ENCODE measurements at regions not wholly inside any gene's neighbourhood (a gene's known extent, or its start where the extent isn't known, plus 50 kb on each side); places are given as distances from the start of the nearest gene placed in this dataset.
"Not testable (repeated sequence)": the region's sequence is repeated elsewhere in the genome, so short reads cannot be mapped to it uniquely, and the experiment has no call there.

DNA sequence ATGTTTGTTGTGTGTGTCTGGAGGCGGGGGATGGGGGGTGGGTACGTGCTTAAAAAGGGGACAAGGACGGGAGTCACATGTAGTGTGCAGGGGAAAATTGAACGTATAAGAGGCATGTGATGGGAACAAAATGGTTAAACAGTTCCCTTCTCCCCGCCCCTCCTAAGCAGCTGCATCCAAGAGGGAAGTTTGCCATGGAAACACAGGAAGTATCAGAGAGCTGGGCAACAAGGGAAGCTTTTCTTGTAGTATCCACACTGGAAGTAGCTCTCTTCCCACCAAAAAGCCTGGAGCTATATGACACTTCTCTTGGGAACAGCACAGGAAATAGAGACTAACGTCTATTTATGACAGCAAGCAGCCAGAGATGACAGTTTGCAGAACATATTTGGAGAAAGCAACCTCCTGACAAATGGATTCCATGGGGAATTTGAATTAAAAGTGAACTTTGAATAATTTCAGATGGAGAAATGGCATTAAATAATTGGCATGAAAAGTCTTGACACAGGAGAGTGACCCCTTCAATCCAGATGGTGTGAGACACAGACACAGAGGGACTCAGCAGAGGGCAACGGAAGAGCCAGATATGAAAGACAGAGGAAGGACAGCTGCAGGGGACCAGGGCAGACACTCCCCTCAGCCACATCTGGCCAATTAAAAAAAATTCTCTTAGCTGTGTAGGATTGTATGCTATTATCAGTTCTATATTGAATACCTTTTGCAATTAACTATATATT, 294.2 kb upstream of the TBL1XR1 start:
- CTCF ChIA-PET, result no interaction called here
- DNase-seq (ENCODE audit: low read depth, low spot score), result no peak
- POLR2A ChIA-PET, result interaction anchor here (0.6 kb wide), 1 partner anchor 134 kb away, joined by 3 read pairs; no protein-coding TSS in a partner anchor
- H3K4me3 ChIP-seq (ENCODE audit: low read depth, low read length), result no peak overlapping the region
- TF ChIP-seq, protein P1, sequence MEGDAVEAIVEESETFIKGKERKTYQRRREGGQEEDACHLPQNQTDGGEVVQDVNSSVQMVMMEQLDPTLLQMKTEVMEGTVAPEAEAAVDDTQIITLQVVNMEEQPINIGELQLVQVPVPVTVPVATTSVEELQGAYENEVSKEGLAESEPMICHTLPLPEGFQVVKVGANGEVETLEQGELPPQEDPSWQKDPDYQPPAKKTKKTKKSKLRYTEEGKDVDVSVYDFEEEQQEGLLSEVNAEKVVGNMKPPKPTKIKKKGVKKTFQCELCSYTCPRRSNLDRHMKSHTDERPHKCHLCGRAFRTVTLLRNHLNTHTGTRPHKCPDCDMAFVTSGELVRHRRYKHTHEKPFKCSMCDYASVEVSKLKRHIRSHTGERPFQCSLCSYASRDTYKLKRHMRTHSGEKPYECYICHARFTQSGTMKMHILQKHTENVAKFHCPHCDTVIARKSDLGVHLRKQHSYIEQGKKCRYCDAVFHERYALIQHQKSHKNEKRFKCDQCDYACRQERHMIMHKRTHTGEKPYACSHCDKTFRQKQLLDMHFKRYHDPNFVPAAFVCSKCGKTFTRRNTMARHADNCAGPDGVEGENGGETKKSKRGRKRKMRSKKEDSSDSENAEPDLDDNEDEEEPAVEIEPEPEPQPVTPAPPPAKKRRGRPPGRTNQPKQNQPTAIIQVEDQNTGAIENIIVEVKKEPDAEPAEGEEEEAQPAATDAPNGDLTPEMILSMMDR (IDR thresholded peaks at IDR 0.05; ENCODE audit: insufficient read depth, low read length, missing control alignments), result no peak

DNA sequence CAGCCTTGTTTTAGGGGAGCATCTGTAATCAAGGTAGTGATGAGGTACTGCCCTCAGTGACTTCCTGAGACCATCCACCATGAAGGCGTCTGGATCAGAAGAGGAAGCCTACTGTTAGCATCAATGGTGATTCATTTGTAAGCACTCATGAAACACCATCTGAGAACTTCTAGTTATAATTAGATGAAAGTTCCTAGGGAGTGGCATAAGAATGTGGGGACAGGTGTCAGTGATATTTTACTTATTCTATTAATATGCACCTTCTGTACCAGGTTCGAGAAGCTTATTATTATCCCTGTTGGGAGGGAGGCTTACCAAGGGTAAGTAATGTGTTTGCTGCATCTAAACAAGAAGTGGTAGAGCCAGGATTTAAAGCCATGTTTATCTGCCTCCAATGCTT, 295.8 kb upstream of the TBL1XR1 start:
- TF ChIP-seq, protein P1 (IDR thresholded peaks at IDR 0.05; ENCODE audit: insufficient read depth, low read length, missing control alignments), result no peak
- DNase-seq (ENCODE audit: low read depth, low spot score), result no peak
- ChIA-PET CTCF (no interaction called here), POLR2A (no interaction called here)
- H3K4me3 ChIP-seq (ENCODE audit: low read depth, low read length), result no peak overlapping the region

DNA sequence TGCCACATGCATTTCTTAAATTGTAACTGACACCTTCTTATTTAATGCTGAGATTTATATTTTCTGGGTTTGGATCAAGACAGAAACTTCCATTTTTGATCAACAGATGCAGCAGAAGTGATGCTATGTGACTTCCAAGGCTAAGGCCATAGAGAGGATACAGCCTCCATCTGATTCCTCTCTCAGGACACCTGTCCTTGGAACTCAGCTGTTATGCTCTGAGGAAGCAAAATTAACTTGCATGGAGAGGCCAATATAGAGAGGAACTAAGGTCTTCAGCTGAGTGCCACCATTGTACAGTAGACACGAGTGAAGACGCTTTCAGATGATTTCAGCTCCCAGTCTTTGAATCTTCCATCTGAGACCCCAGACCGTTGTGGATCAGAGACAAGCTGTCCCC, 296.9 kb upstream of the TBL1XR1 start:
- TF ChIP-seq, protein P1 (IDR thresholded peaks at IDR 0.05; ENCODE audit: insufficient read depth, low read length, missing control alignments), result no peak
- H3K4me3 ChIP-seq (ENCODE audit: low read depth, low read length), result no peak overlapping the region
- no peak for DNase-seq (ENCODE audit: low read depth, low spot score)
- CTCF ChIA-PET, result interaction anchor here (1.0 kb wide), 1 partner anchor 11 kb away, joined by 3 read pairs; no protein-coding TSS in a partner anchor
- POLR2A ChIA-PET, result no interaction called here

DNA sequence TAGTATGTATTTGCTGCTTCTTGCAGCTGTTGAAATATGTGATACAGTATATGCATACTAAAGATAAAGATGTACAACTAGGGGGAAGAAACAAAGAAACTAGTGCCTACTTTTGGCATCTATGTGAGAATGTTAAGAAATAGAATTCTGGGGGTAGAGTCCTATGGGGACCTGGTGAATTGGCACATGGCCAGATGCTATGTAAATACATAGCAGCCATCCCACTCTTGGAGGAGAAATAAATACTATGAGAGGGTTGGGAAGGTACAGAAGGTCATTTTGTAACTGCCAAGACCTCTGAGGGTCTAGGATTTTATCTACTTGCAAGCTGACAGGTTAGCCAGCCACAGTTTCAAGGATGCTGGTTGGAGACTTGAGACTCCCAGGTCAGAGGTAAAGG, 298.3 kb upstream of the TBL1XR1 start:
- TF ChIP-seq, protein P1 (IDR thresholded peaks at IDR 0.05; ENCODE audit: insufficient read depth, low read length, missing control alignments), result no peak
- ChIA-PET POLR2A (no interaction called here), CTCF (no interaction called here)
- no peak for DNase-seq (ENCODE audit: low read depth, low spot score)
- no peak overlapping the region for H3K4me3 ChIP-seq (ENCODE audit: low read depth, low read length)

DNA sequence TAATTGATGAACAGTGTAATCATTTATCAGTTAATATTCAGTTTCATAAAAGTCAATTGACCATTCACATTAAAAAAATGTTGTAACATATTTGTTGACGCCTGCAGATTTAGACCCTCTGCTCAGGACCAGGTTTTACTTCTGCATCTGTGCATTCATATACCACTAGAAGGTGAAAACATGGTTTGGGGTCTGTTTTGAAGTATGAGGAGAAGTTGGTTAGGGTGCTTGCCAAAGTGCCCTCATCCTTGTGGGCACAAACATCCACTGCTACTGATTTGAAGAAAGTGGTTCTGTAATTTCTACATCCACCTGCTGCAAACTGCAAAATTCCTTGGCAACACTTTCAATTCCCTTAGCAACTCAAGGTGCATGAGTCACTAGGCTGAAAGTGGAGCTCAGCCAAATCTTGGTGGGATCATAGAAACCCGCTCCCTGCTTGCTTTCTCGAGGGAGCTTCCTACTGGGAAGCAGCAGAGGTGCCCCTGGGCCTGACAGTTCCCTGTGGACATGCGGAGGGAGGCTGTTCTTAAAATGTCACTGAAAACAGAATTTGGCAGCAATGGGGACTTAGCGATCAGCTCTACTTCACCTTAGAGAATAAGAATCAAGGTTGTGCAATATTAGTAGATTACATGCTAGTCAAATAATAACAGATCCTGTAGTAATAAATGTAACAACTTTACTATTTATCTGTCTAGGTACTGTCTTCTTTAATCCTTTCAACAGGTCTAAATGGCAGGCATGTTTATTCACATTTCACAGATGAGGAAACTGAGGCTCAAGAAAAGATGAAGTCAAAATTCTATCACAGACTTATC, 301.0 kb upstream of the TBL1XR1 start:
- TF ChIP-seq, protein P1 (IDR thresholded peaks at IDR 0.05; ENCODE audit: insufficient read depth, low read length, missing control alignments), result no peak
- ChIA-PET CTCF (interaction anchor here (0.9 kb wide), 1 partner anchor 13 kb away, joined by 3 read pairs; no protein-coding TSS in a partner anchor), POLR2A (no interaction called here)
- DNase-seq (ENCODE audit: low read depth, low spot score), result no peak
- H3K4me3 ChIP-seq (ENCODE audit: low read depth, low read length), result no peak overlapping the region

DNA sequence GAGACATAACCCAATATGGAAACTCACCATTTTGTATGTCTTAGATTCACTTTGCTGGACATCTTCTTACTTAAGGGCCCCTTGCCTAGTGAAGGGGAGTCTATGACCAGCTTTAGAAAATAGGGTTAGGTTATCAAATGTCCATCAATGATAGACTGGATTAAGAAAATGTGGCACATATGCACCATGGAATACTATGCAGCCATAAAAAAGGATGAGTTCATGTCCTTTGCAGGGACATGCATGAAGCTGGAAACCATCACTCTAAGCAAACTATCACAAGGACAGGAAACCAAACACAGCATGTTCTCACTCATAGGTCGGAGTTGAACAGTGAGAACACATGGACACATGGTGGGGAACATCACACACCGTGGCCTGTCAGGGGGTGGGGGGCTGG, 301.8 kb upstream of the TBL1XR1 start:
- H3K4me3 ChIP-seq (ENCODE audit: low read depth, low read length); POLR2A ChIA-PET; CTCF ChIA-PET; DNase-seq (ENCODE audit: low read depth, low spot score): not testable (repeated sequence)

Measured in AG04449 (cell line).